ENCODE measurements at regions not wholly inside any gene's neighbourhood (a gene's known extent, or its start where the extent isn't known, plus 50 kb on each side); places are given as distances from the start of the nearest gene placed in this dataset.
A peak's percentile ranks its signal among the peaks of the same experiment; 100 is the strongest.

DNA sequence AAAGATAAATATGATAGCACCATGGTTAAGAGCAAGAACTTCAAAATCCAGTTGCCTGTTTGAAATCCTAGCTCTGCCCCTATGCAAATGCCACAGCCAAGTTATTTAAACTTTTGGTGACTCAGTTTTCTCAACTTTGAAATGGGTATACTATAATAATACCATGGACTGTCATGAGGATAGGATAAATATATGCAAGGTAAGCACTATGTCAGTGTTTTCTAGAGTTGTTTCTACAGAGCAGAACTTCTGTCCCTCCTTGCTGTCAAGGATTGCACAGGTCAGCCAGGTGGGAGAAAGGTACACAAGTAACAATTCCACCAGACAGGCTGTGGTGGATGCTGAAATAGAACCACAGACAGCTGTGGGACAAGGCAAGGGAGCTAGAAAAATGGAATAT is 55.7 kb upstream of the BOD1L2 start:
- Histone ChIP-seq H3K4me2 (ENCODE audit: insufficient read depth, low read length) (no peak overlapping the region), H3K27ac (ENCODE audit: extremely low read depth, low read depth, low read length) (no peak overlapping the region), H3K79me2 (ENCODE audit: control insufficient read depth, insufficient read depth, low read length) (no peaks in the 10 kb centered on the region), H3K27me3 (ENCODE audit: control insufficient read depth in 2 of 2, insufficient read depth in 2 of 2, low read length in 2 of 2) (no peaks in the 10 kb centered on the region; a peak in 1 of 5 replicates), H3K4me1 (replicated peaks in 1 of 2; ENCODE audit: control insufficient read depth in 2 of 2, insufficient read depth in 2 of 2, low read length in 2 of 2) (no peaks in the 10 kb centered on the region), H3K9me3 (replicated peaks; ENCODE audit: control insufficient read depth, insufficient read depth, low read depth, low read length) (no peaks in the 10 kb centered on the region), H3K4me3 (no peak overlapping the region), H2AFZ (ENCODE audit: low read depth, low read length) (no peak overlapping the region), H4K20me1 (replicated peaks; ENCODE audit: control insufficient read depth, insufficient read depth, low read length) (no peaks in the 10 kb centered on the region), H3K9me1 (ENCODE audit: control insufficient read depth, insufficient read depth, low read length) (peaks cover 2% of the 10 kb centered on the region), H3K9ac (ENCODE audit: insufficient read depth in 1 of 2, low read depth in 2 of 2, low read length in 2 of 2) (no peak overlapping the region), H3K36me3 (ENCODE audit: control insufficient read depth, insufficient read depth, low read length) (no peaks in the 10 kb centered on the region)
- ATAC-seq (no peak), DNase-seq (ENCODE audit: extremely low read depth in 1 of 4, low spot score in 3 of 4) (no peak), FAIRE-seq (no peak)
- no TSS peak for BruUV-seq (replicated peaks)
- intact Hi-C loops (cut with micrococcal nuclease) (no loop called here), in situ Hi-C loops (cut with MboI) (no loop called here)
- no peak for TF ChIP-seq ZSCAN29 (IDR thresholded peaks at IDR 0.05)
- peak; percentile 35; the same call in 1 of the 2 replicates for TF ChIP-seq MAFK (IDR thresholded peaks at IDR 0.05; ENCODE audit: low read length)
- TF ChIP-seq, protein P1, sequence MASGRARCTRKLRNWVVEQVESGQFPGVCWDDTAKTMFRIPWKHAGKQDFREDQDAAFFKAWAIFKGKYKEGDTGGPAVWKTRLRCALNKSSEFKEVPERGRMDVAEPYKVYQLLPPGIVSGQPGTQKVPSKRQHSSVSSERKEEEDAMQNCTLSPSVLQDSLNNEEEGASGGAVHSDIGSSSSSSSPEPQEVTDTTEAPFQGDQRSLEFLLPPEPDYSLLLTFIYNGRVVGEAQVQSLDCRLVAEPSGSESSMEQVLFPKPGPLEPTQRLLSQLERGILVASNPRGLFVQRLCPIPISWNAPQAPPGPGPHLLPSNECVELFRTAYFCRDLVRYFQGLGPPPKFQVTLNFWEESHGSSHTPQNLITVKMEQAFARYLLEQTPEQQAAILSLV (tag; IDR thresholded peaks at IDR 0.05) = no peak
- no peak for TF ChIP-seq EGR1 (conservative IDR thresholded peaks at IDR 0.05)
- peak; percentile 34; the same call in 1 of the 2 replicates for TF ChIP-seq MAFG (tag; conservative IDR thresholded peaks at IDR 0.05)
- no peak for TF ChIP-seq SNRNP70 (optimal IDR thresholded peaks at IDR 0.05; ENCODE audit: low read depth, low read length)
- no peak for TF ChIP-seq HDAC8 (tag; IDR thresholded peaks at IDR 0.05)
- peak; percentile 43; the same call in 1 of the 2 replicates for TF ChIP-seq ZNF316 (IDR thresholded peaks at IDR 0.05)
- TF ChIP-seq C11orf30 (IDR thresholded peaks at IDR 0.05; ENCODE audit: low read depth) = peak; percentile 39; the same call in 1 of the 2 replicates
- peak; percentile 43 for TF ChIP-seq RBM25 (IDR thresholded peaks at IDR 0.05; ENCODE audit: low read depth, low read length, severe bottlenecking)
- TF ChIP-seq ZNF165 (CRISPR knock-in tag; IDR thresholded peaks at IDR 0.05; ENCODE audit: borderline replicate concordance) = no peak
- POLR2A ChIA-PET = no interaction called here
- CTCF ChIA-PET (ENCODE audit: low intra/inter-chr PET ratio) = no interaction called here
